ENCODE measurements at regions not wholly inside any gene's neighbourhood (a gene's known extent, or its start where the extent isn't known, plus 50 kb on each side); places are given as distances from the start of the nearest gene placed in this dataset.

GRCh38 chr16:86799367-86799766 lies 221.0 kb downstream of the FOXL1 start:
- 81 to 87% (median 85%) methylated on average over 4 of the region's 4 CpGs for WGBS, 3 donors
- Histone ChIP-seq H3K27me3 (no peaks in the 10 kb centered on the region), H3K4me3 (no peak overlapping the region), H3K27ac (no peak overlapping the region), H3K36me3 (no peaks in the 10 kb centered on the region), H3K9me3 (no peaks in the 10 kb centered on the region), H3K4me1 (ENCODE audit: insufficient read depth) (no peaks in the 10 kb centered on the region)
- no peak for TF ChIP-seq POLR2A (IDR thresholded peaks at IDR 0.05)
- TF ChIP-seq CTCF (IDR thresholded peaks at IDR 0.05) = no peak
- TF ChIP-seq EP300 (IDR thresholded peaks at IDR 0.05) = no peak
- no peak for DNase-seq
- intact Hi-C loops (cut with DNase I) = no loop called here

GRCh38 chr16:86800894-86801293 lies 222.5 kb downstream of the FOXL1 start:
- Histone ChIP-seq H3K36me3 (no peaks in the 10 kb centered on the region), H3K27ac (no peak overlapping the region), H3K4me3 (no peak overlapping the region), H3K27me3 (no peaks in the 10 kb centered on the region), H3K9me3 (no peaks in the 10 kb centered on the region), H3K4me1 (ENCODE audit: insufficient read depth) (no peaks in the 10 kb centered on the region)
- WGBS, 3 donors = 10 to 18% (median 12%) methylated on average over 4 of the region's 4 CpGs
- intact Hi-C loops (cut with DNase I) = no loop called here
- TF ChIP-seq POLR2A (IDR thresholded peaks at IDR 0.05) = no peak
- TF ChIP-seq CTCF (IDR thresholded peaks at IDR 0.05) = no peak
- no peak for TF ChIP-seq EP300 (IDR thresholded peaks at IDR 0.05)
- DNase-seq = no peak

GRCh38 chr16:86802013-86802412 lies 223.7 kb downstream of the FOXL1 start:
- no peak for DNase-seq
- Histone ChIP-seq H3K9me3 (no peaks in the 10 kb centered on the region), H3K36me3 (no peaks in the 10 kb centered on the region), H3K27me3 (no peaks in the 10 kb centered on the region), H3K4me1 (ENCODE audit: insufficient read depth) (no peaks in the 10 kb centered on the region), H3K4me3 (no peak overlapping the region), H3K27ac (no peak overlapping the region)
- TF ChIP-seq POLR2A (IDR thresholded peaks at IDR 0.05) (no peak), CTCF (IDR thresholded peaks at IDR 0.05) (no peak), EP300 (IDR thresholded peaks at IDR 0.05) (no peak)
- intact Hi-C loops (cut with DNase I) = no loop called here
- WGBS, 3 donors = 78 to 82% (median 79%) methylated on average over 2 of the region's 2 CpGs

GRCh38 chr16:86805188-86805587 lies 226.8 kb downstream of the FOXL1 start:
- Histone ChIP-seq H3K4me1 (ENCODE audit: insufficient read depth) (no peaks in the 10 kb centered on the region), H3K27me3 (no peaks in the 10 kb centered on the region), H3K36me3 (no peaks in the 10 kb centered on the region), H3K9me3 (no peaks in the 10 kb centered on the region), H3K4me3 (no peak overlapping the region), H3K27ac (no peak overlapping the region)
- WGBS, 3 donors = 30 to 46% (median 34%) methylated on average over 6 of the region's 6 CpGs
- DNase-seq = no peak
- intact Hi-C loops (cut with DNase I) = no loop called here
- no peak for TF ChIP-seq POLR2A (IDR thresholded peaks at IDR 0.05)
- no peak for TF ChIP-seq EP300 (IDR thresholded peaks at IDR 0.05)
- TF ChIP-seq CTCF (IDR thresholded peaks at IDR 0.05) = no peak

Measured in ovary (tissue), 7 donors.